ENCODE measurements at regions not wholly inside any gene's neighbourhood (a gene's known extent, or its start where the extent isn't known, plus 50 kb on each side); places are given as distances from the start of the nearest gene placed in this dataset.

DNA sequence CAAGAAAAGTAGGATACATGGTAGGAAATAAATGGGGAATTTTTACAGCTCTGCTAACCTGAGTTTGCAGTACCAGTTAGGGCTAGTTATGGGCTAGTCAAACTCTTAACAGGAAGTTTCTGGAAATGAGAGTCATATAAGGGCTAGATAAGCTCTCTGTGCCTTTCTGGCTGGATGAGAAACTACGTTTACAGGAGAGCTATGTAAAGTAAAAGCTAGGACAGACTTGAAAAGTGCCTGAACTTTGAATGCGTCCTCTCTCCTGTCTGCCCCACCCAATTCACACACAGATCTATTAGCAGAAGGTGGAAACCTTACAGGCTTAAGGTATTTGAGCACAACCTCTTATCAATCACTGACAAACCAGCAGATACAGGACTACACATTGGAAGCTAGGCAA lies 167.1 kb downstream of the SNX19 start:
- Histone ChIP-seq H3K27ac (ENCODE audit: low read depth in 1 of 2, low read length in 2 of 2) (no peak overlapping the region), H3K4me1 (ENCODE audit: control insufficient read depth in 4 of 4, insufficient read depth in 4 of 4, low read length in 3 of 4) (no peaks in the 10 kb centered on the region), H3K4me3 (ENCODE audit: low read depth in 1 of 3, low read length in 3 of 3) (no peak overlapping the region), H3K9me3 (ENCODE audit: control insufficient read depth in 4 of 4, low read length in 3 of 4) (no peaks in the 10 kb centered on the region), H3K9ac (ENCODE audit: low read depth in 1 of 2, low read length in 2 of 2) (no peak overlapping the region), H3K27me3 (ENCODE audit: control insufficient read depth in 4 of 4, insufficient read depth in 4 of 4, low read length in 3 of 4) (no peaks in the 10 kb centered on the region), H3K36me3 (ENCODE audit: control insufficient read depth in 4 of 4, insufficient read depth in 3 of 4, low read depth in 1 of 4, low read length in 3 of 4) (no peaks in the 10 kb centered on the region)
- TF ChIP-seq SP1 (IDR thresholded peaks at IDR 0.05): no peak
- no peak for TF ChIP-seq HNF4G (IDR thresholded peaks at IDR 0.05)
- TF ChIP-seq, protein P1, sequence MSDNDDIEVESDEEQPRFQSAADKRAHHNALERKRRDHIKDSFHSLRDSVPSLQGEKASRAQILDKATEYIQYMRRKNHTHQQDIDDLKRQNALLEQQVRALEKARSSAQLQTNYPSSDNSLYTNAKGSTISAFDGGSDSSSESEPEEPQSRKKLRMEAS (IDR thresholded peaks at IDR 0.05): no peak
- TF ChIP-seq RXRA (IDR thresholded peaks at IDR 0.05): no peak
- TF ChIP-seq YY1 (IDR thresholded peaks at IDR 0.05): no peak
- TF ChIP-seq GABPA (IDR thresholded peaks at IDR 0.05 in 1 of 2, conservative IDR thresholded peaks at IDR 0.05 in 1 of 2): no peak
- TF ChIP-seq, protein P2, sequence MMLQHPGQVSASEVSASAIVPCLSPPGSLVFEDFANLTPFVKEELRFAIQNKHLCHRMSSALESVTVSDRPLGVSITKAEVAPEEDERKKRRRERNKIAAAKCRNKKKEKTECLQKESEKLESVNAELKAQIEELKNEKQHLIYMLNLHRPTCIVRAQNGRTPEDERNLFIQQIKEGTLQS (IDR thresholded peaks at IDR 0.05): no peak
- TF ChIP-seq TAF1 (conservative IDR thresholded peaks at IDR 0.05): no peak
- TF ChIP-seq, protein P3, sequence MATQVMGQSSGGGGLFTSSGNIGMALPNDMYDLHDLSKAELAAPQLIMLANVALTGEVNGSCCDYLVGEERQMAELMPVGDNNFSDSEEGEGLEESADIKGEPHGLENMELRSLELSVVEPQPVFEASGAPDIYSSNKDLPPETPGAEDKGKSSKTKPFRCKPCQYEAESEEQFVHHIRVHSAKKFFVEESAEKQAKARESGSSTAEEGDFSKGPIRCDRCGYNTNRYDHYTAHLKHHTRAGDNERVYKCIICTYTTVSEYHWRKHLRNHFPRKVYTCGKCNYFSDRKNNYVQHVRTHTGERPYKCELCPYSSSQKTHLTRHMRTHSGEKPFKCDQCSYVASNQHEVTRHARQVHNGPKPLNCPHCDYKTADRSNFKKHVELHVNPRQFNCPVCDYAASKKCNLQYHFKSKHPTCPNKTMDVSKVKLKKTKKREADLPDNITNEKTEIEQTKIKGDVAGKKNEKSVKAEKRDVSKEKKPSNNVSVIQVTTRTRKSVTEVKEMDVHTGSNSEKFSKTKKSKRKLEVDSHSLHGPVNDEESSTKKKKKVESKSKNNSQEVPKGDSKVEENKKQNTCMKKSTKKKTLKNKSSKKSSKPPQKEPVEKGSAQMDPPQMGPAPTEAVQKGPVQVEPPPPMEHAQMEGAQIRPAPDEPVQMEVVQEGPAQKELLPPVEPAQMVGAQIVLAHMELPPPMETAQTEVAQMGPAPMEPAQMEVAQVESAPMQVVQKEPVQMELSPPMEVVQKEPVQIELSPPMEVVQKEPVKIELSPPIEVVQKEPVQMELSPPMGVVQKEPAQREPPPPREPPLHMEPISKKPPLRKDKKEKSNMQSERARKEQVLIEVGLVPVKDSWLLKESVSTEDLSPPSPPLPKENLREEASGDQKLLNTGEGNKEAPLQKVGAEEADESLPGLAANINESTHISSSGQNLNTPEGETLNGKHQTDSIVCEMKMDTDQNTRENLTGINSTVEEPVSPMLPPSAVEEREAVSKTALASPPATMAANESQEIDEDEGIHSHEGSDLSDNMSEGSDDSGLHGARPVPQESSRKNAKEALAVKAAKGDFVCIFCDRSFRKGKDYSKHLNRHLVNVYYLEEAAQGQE (IDR thresholded peaks at IDR 0.05): no peak
- no peak for TF ChIP-seq JUND (IDR thresholded peaks at IDR 0.05)
- TF ChIP-seq, protein P4, sequence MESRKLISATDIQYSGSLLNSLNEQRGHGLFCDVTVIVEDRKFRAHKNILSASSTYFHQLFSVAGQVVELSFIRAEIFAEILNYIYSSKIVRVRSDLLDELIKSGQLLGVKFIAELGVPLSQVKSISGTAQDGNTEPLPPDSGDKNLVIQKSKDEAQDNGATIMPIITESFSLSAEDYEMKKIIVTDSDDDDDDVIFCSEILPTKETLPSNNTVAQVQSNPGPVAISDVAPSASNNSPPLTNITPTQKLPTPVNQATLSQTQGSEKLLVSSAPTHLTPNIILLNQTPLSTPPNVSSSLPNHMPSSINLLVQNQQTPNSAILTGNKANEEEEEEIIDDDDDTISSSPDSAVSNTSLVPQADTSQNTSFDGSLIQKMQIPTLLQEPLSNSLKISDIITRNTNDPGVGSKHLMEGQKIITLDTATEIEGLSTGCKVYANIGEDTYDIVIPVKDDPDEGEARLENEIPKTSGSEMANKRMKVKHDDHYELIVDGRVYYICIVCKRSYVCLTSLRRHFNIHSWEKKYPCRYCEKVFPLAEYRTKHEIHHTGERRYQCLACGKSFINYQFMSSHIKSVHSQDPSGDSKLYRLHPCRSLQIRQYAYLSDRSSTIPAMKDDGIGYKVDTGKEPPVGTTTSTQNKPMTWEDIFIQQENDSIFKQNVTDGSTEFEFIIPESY (IDR thresholded peaks at IDR 0.05): no peak
- TF ChIP-seq RAD21 (IDR thresholded peaks at IDR 0.05): no peak
- TF ChIP-seq FOXA2 (IDR thresholded peaks at IDR 0.05): no peak
- no peak for TF ChIP-seq EGR1 (IDR thresholded peaks at IDR 0.05; ENCODE audit: low read depth in 2 of 2)
- no peak for TF ChIP-seq FOXA1 (IDR thresholded peaks at IDR 0.05)
- DNase-seq (ENCODE audit: low spot score): no peak
- 40% methylated on average over 2 of the region's 2 CpGs for WGBS

DNA sequence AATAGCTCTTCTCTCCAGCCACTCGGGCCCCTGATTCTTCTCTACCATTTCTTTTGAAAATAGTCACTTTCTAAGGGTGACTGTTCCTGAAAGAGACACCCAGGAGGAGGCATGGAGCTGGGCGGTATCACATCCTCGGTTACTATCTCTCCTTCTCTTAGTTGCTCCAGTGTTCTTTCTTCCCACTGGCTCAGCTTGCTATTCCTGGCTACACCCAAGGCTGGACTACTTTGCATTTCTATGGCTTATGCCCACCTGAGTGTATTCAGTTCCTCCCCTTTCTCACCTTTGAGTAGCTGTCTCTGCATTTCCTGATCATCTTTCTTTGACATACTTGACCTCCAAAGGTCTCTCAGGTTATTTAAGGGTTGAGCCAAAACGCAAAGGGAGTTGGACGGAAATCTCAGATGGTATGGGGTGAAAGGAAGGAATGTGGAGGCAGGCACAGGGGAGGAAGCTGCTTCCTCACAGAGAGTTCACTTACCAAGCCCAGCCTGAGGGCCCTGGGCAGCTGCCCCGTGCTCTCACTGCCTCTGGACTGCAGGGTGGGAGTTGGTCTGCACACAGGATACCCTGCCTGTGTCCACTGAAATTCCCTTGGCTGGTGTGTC lies 155.7 kb downstream of the SNX19 start:
- no peak for TF ChIP-seq TAF1 (conservative IDR thresholded peaks at IDR 0.05)
- TF ChIP-seq, protein P3 (IDR thresholded peaks at IDR 0.05): no peak
- no peak for TF ChIP-seq HNF4A (conservative IDR thresholded peaks at IDR 0.05)
- TF ChIP-seq NR2F2 (IDR thresholded peaks at IDR 0.05): no peak
- TF ChIP-seq, protein P1 (IDR thresholded peaks at IDR 0.05): no peak
- TF ChIP-seq, protein P5, sequence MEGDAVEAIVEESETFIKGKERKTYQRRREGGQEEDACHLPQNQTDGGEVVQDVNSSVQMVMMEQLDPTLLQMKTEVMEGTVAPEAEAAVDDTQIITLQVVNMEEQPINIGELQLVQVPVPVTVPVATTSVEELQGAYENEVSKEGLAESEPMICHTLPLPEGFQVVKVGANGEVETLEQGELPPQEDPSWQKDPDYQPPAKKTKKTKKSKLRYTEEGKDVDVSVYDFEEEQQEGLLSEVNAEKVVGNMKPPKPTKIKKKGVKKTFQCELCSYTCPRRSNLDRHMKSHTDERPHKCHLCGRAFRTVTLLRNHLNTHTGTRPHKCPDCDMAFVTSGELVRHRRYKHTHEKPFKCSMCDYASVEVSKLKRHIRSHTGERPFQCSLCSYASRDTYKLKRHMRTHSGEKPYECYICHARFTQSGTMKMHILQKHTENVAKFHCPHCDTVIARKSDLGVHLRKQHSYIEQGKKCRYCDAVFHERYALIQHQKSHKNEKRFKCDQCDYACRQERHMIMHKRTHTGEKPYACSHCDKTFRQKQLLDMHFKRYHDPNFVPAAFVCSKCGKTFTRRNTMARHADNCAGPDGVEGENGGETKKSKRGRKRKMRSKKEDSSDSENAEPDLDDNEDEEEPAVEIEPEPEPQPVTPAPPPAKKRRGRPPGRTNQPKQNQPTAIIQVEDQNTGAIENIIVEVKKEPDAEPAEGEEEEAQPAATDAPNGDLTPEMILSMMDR (IDR thresholded peaks at IDR 0.05; ENCODE audit: low read depth, low read length, missing input control): no peak
- no peak for TF ChIP-seq FOXA1 (IDR thresholded peaks at IDR 0.05)
- no peak for TF ChIP-seq RAD21 (IDR thresholded peaks at IDR 0.05)
- TF ChIP-seq YY1 (IDR thresholded peaks at IDR 0.05): no peak
- Histone ChIP-seq H3K36me3 (ENCODE audit: control insufficient read depth in 4 of 4, insufficient read depth in 3 of 4, low read depth in 1 of 4, low read length in 3 of 4) (no peaks in the 10 kb centered on the region), H3K27me3 (ENCODE audit: control insufficient read depth in 4 of 4, insufficient read depth in 4 of 4, low read length in 3 of 4) (peaks cover 0 to 4% (median 0%) of the 10 kb centered on the region in 4 donors), H3K27ac (ENCODE audit: low read depth in 1 of 2, low read length in 2 of 2) (no peak overlapping the region), H3K9me3 (ENCODE audit: control insufficient read depth in 4 of 4, low read length in 3 of 4) (no peaks in the 10 kb centered on the region), H3K9ac (ENCODE audit: low read depth in 1 of 2, low read length in 2 of 2) (no peak overlapping the region), H3K4me1 (ENCODE audit: control insufficient read depth in 4 of 4, insufficient read depth in 4 of 4, low read length in 3 of 4) (no peaks in the 10 kb centered on the region), H3K4me3 (ENCODE audit: low read depth in 1 of 3, low read length in 3 of 3) (no peak overlapping the region)
- 41% methylated on average over 6 of the region's 6 CpGs for WGBS
- no peak for DNase-seq (ENCODE audit: low spot score)
